ENCODE measurements at regions not wholly inside any gene's neighbourhood (a gene's known extent, or its start where the extent isn't known, plus 50 kb on each side); places are given as distances from the start of the nearest gene placed in this dataset.

DNA sequence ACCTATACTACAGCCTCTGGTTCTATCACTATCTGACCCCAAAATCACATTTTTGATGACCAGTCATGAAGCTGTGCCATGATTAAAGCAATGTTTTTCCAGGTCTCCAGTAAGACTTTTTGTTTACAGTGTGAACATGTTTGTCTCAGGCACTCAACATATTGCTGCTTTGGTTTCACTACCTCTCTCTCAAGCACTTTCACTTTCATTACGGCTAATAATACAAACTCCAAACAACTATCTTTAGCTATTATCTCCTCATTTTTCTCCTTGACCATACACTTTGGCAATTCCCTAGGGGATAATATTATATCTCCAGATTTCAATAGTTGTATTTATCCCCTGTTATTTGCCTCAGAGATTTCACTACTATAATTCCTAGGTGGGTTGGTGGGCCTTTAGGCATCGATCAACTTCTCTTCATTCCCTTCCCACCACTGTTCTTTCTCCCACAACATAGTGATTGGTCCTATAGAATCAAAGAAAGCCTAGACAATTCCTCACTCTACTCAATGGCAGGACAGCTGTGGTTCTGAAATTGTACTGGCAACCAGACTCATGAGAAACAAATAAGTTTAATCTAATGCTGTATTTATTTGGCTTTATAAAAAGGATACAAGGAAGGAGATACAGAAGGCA, 261.4 kb upstream of the ZWINT start:
- DNase-seq = no peak
- Histone ChIP-seq H3K36me3 (replicated peaks in 1 of 2; ENCODE audit: control insufficient read depth in 1 of 2, insufficient read depth in 2 of 2, low read length in 1 of 2) (no peaks in the 10 kb centered on the region), H2AFZ (ENCODE audit: low read depth) (peak overlapping the region; percentile 74), H3K4me1 (ENCODE audit: control insufficient read depth in 1 of 2, insufficient read depth in 2 of 2, low read depth in 1 of 2, low read length in 1 of 2) (no peaks in the 10 kb centered on the region), H3K27me3 (ENCODE audit: insufficient read depth) (no peaks in the 10 kb centered on the region), H3K9me3 (no peaks in the 10 kb centered on the region), H3K9me2 (no peaks in the 10 kb centered on the region), H3K4me2 (peak overlapping the region; percentile 51), H3K27ac (ENCODE audit: low read depth in 2 of 2, low read length in 1 of 2) (no peak overlapping the region), H3F3A (replicated peaks; ENCODE audit: insufficient read depth) (no peaks in the 10 kb centered on the region), H3K79me2 (ENCODE audit: insufficient read depth) (no peaks in the 10 kb centered on the region), H3K9ac (0 out of 2 replicates have a peak overlapping the region, but pooled peaks have one; percentile 12), H3K4me3 (ENCODE audit: low read depth in 2 of 2, low read length in 1 of 2) (peak overlapping the region; percentile 24 to 43; a peak in 3 of 4 replicates), H4K20me1 (ENCODE audit: insufficient read depth) (no peaks in the 10 kb centered on the region)
- ChIA-PET POLR2A (no interaction called here), CTCF (no interaction called here)
- WGBS (ENCODE audit: low lambda C conversion rate) = 21% methylated on average over 2 of the region's 2 CpGs
- TF ChIP-seq GABPA (IDR thresholded peaks at IDR 0.05; ENCODE audit: low read depth) = no peak
- no peak for TF ChIP-seq MEF2A (IDR thresholded peaks at IDR 0.05; ENCODE audit: borderline replicate concordance, low read depth)

GRCh38 chr10:56606202-56606601, 245.1 kb upstream of the ZWINT start:
- H3K9me2 ChIP-seq = no peaks in the 10 kb centered on the region
- no peaks in the 10 kb centered on the region for H3F3A ChIP-seq (replicated peaks; ENCODE audit: insufficient read depth)
- ChIA-PET CTCF (interaction anchor here (0.7 to 0.8 kb wide), 2 partner anchors 9 to 22 kb away, joined by 3 read pairs; no protein-coding TSS in a partner anchor), POLR2A (no interaction called here)
- no peaks in the 10 kb centered on the region for H3K36me3 ChIP-seq (replicated peaks in 1 of 2; ENCODE audit: control insufficient read depth in 1 of 2, insufficient read depth in 2 of 2, low read length in 1 of 2)
- no peak overlapping the region for H2AFZ ChIP-seq (ENCODE audit: low read depth)
- no peaks in the 10 kb centered on the region for H4K20me1 ChIP-seq (ENCODE audit: insufficient read depth)
- no peak overlapping the region for H3K4me3 ChIP-seq (ENCODE audit: low read depth in 2 of 2, low read length in 1 of 2)
- H3K4me1 ChIP-seq (ENCODE audit: control insufficient read depth in 1 of 2, insufficient read depth in 2 of 2, low read depth in 1 of 2, low read length in 1 of 2) = no peaks in the 10 kb centered on the region; a peak in 1 of 4 replicates
- DNase-seq = no peak
- H3K79me2 ChIP-seq (ENCODE audit: insufficient read depth) = no peaks in the 10 kb centered on the region
- no peak overlapping the region for H3K4me2 ChIP-seq
- TF ChIP-seq TCF12 (IDR thresholded peaks at IDR 0.05) (no peak), EZH2phosphoT487 (IDR thresholded peaks at IDR 0.05; ENCODE audit: borderline replicate concordance, low read depth) (no peak), MEF2A (IDR thresholded peaks at IDR 0.05; ENCODE audit: borderline replicate concordance, low read depth) (no peak), RAD21 (IDR thresholded peaks at IDR 0.05; ENCODE audit: low read length) (no peak)
- WGBS (ENCODE audit: low lambda C conversion rate) = 5% methylated on average over 1 of the region's 1 CpG
- H3K27ac ChIP-seq (ENCODE audit: low read depth in 2 of 2, low read length in 1 of 2) = no peak overlapping the region
- H3K9ac ChIP-seq = no peak overlapping the region
- H3K9me3 ChIP-seq = no peaks in the 10 kb centered on the region
- H3K27me3 ChIP-seq (ENCODE audit: insufficient read depth) = no peaks in the 10 kb centered on the region

GRCh38 chr10:56605051-56605450, 244.0 kb upstream of the ZWINT start:
- Histone ChIP-seq H3K27ac (ENCODE audit: low read depth in 2 of 2, low read length in 1 of 2) (no peak overlapping the region), H3K4me2 (peak overlapping the region; percentile 19; the same call in 1 of the 2 replicates), H3K9ac (no peak overlapping the region), H3K4me1 (ENCODE audit: control insufficient read depth in 1 of 2, insufficient read depth in 2 of 2, low read depth in 1 of 2, low read length in 1 of 2) (no peaks in the 10 kb centered on the region; a peak in 1 of 4 replicates), H3K9me2 (no peaks in the 10 kb centered on the region), H2AFZ (ENCODE audit: low read depth) (0 out of 2 replicates have a peak overlapping the region, but pooled peaks have one; percentile 18), H3K36me3 (replicated peaks in 1 of 2; ENCODE audit: control insufficient read depth in 1 of 2, insufficient read depth in 2 of 2, low read length in 1 of 2) (no peaks in the 10 kb centered on the region), H3K9me3 (no peaks in the 10 kb centered on the region), H3K79me2 (ENCODE audit: insufficient read depth) (no peaks in the 10 kb centered on the region), H3F3A (replicated peaks; ENCODE audit: insufficient read depth) (no peaks in the 10 kb centered on the region), H4K20me1 (ENCODE audit: insufficient read depth) (no peaks in the 10 kb centered on the region), H3K27me3 (ENCODE audit: insufficient read depth) (no peaks in the 10 kb centered on the region), H3K4me3 (ENCODE audit: low read depth in 2 of 2, low read length in 1 of 2) (peak overlapping the region in 1 of 2 experiments; percentile 34; a peak in 1 of 4 replicates)
- CTCF ChIA-PET = no interaction called here
- POLR2A ChIA-PET = no interaction called here
- no peak for DNase-seq
- WGBS (ENCODE audit: low lambda C conversion rate) = 22% methylated on average over 7 of the region's 8 CpGs
- TF ChIP-seq TCF12 (IDR thresholded peaks at IDR 0.05) = no peak
- TF ChIP-seq MEF2A (IDR thresholded peaks at IDR 0.05; ENCODE audit: borderline replicate concordance, low read depth) = no peak
- no peak for TF ChIP-seq CHD2 (IDR thresholded peaks at IDR 0.05; ENCODE audit: low read length, partially characterized antibody)
- no peak for TF ChIP-seq USF1 (IDR thresholded peaks at IDR 0.05; ENCODE audit: borderline replicate concordance, low read depth)
- TF ChIP-seq RCOR1 (IDR thresholded peaks at IDR 0.05; ENCODE audit: low read length) = no peak
- no peak for TF ChIP-seq FOXJ3 (CRISPR knock-in tag; IDR thresholded peaks at IDR 0.05)
- no peak for TF ChIP-seq NFIC (IDR thresholded peaks at IDR 0.05; ENCODE audit: borderline replicate concordance)
